GM23248 (cell line): ENCODE measurements at regions not wholly inside any gene's neighbourhood (a gene's known extent, or its start where the extent isn't known, plus 50 kb on each side); places are given as distances from the start of the nearest gene placed in this dataset.

Source experiments
- EZH2 ChIP-seq: fragments of 200-600 bp; sonication (generic); IDR thresholded peaks from 2 replicates; pipeline ENCODE4 v1.6.1; 2018; ENCODE audit warnings: antibody characterized with exemption, mild to moderate bottlenecking; ENCODE audit not compliant: insufficient read depth, poor library complexity, severe bottlenecking
- EZH2phosphoT487 ChIP-seq: fragments of 200-600 bp; sonication (generic); IDR thresholded peaks from 2 replicates; pipeline ENCODE4 v1.6.1; 2018; ENCODE audit warnings: antibody characterized with exemption, moderate library complexity, mild to moderate bottlenecking, low read depth; ENCODE audit not compliant: insufficient read depth

GRCh38 chr9:81045658-81046057 lies 643.7 kb downstream of the TLE1 start:
- TF ChIP-seq EZH2phosphoT487 (no peak), EZH2 (no peak)
